ENCODE measurements at regions not wholly inside any gene's neighbourhood (a gene's known extent, or its start where the extent isn't known, plus 50 kb on each side); places are given as distances from the start of the nearest gene placed in this dataset.

DNA sequence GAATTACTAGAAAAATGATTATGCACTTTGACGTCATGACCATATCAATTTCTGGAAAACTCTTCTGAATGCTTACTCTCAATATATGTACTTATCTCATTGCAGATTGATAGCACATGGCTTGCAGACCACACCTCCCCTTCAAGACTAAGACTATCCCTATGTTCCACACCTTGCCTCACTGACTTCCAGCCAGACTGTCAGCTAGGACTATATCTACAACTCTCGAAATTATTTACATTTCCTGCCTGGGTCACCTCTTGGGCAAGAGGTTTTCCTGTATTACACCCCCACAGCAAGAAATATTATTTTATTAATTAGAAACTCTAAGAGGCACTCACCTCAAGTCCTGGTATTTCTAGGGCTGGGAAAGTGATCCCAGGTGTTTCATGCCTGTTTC is 236.6 kb downstream of the CYRIA start:
- Histone ChIP-seq H3K4me3 (ENCODE audit: low read length) (no peak overlapping the region), H4K20me1 (ENCODE audit: insufficient read depth) (no peaks in the 10 kb centered on the region), H3F3A (ENCODE audit: insufficient read depth, low read length, poor library complexity, severe bottlenecking) (no peaks in the 10 kb centered on the region), H3K79me2 (replicated peaks; ENCODE audit: insufficient read depth, low read length) (no peaks in the 10 kb centered on the region), H3K27ac (ENCODE audit: low read length) (no peak overlapping the region), H3K9ac (ENCODE audit: low read length) (no peak overlapping the region), H3K27me3 (ENCODE audit: insufficient read depth, low read depth, low read length) (no peaks in the 10 kb centered on the region), H2AFZ (ENCODE audit: low read depth, low read length) (no peak overlapping the region), H3K36me3 (ENCODE audit: insufficient read depth, low read length) (no peaks in the 10 kb centered on the region), H3K4me2 (ENCODE audit: low read length) (no peak overlapping the region), H3K9me2 (ENCODE audit: insufficient read depth, low read length) (no peaks in the 10 kb centered on the region), H3K9me3 (ENCODE audit: low read length) (no peaks in the 10 kb centered on the region)
- no peak for TF ChIP-seq RAD21 (conservative IDR thresholded peaks at IDR 0.05)
- TF ChIP-seq MXI1 (conservative IDR thresholded peaks at IDR 0.05; ENCODE audit: poor library complexity, severe bottlenecking) = no peak
- TF ChIP-seq TAF1 (IDR thresholded peaks at IDR 0.05; ENCODE audit: low read depth) = no peak
- TF ChIP-seq, protein P1, sequence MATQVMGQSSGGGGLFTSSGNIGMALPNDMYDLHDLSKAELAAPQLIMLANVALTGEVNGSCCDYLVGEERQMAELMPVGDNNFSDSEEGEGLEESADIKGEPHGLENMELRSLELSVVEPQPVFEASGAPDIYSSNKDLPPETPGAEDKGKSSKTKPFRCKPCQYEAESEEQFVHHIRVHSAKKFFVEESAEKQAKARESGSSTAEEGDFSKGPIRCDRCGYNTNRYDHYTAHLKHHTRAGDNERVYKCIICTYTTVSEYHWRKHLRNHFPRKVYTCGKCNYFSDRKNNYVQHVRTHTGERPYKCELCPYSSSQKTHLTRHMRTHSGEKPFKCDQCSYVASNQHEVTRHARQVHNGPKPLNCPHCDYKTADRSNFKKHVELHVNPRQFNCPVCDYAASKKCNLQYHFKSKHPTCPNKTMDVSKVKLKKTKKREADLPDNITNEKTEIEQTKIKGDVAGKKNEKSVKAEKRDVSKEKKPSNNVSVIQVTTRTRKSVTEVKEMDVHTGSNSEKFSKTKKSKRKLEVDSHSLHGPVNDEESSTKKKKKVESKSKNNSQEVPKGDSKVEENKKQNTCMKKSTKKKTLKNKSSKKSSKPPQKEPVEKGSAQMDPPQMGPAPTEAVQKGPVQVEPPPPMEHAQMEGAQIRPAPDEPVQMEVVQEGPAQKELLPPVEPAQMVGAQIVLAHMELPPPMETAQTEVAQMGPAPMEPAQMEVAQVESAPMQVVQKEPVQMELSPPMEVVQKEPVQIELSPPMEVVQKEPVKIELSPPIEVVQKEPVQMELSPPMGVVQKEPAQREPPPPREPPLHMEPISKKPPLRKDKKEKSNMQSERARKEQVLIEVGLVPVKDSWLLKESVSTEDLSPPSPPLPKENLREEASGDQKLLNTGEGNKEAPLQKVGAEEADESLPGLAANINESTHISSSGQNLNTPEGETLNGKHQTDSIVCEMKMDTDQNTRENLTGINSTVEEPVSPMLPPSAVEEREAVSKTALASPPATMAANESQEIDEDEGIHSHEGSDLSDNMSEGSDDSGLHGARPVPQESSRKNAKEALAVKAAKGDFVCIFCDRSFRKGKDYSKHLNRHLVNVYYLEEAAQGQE (IDR thresholded peaks at IDR 0.05; ENCODE audit: borderline replicate concordance) = no peak
- TF ChIP-seq EP300 (conservative IDR thresholded peaks at IDR 0.05; ENCODE audit: poor library complexity, severe bottlenecking) = no peak
- no peak for TF ChIP-seq EZH2 (IDR thresholded peaks at IDR 0.05; ENCODE audit: borderline replicate concordance, insufficient read depth, low read length, poor library complexity, severe bottlenecking)
- TF ChIP-seq, protein P2, sequence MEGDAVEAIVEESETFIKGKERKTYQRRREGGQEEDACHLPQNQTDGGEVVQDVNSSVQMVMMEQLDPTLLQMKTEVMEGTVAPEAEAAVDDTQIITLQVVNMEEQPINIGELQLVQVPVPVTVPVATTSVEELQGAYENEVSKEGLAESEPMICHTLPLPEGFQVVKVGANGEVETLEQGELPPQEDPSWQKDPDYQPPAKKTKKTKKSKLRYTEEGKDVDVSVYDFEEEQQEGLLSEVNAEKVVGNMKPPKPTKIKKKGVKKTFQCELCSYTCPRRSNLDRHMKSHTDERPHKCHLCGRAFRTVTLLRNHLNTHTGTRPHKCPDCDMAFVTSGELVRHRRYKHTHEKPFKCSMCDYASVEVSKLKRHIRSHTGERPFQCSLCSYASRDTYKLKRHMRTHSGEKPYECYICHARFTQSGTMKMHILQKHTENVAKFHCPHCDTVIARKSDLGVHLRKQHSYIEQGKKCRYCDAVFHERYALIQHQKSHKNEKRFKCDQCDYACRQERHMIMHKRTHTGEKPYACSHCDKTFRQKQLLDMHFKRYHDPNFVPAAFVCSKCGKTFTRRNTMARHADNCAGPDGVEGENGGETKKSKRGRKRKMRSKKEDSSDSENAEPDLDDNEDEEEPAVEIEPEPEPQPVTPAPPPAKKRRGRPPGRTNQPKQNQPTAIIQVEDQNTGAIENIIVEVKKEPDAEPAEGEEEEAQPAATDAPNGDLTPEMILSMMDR (IDR thresholded peaks at IDR 0.05; ENCODE audit: poor library complexity, severe bottlenecking) = no peak
- TF ChIP-seq SMC3 (conservative IDR thresholded peaks at IDR 0.05; ENCODE audit: poor library complexity) = no peak
- TF ChIP-seq POLR2AphosphoS5 (IDR thresholded peaks at IDR 0.05) = no peak

DNA sequence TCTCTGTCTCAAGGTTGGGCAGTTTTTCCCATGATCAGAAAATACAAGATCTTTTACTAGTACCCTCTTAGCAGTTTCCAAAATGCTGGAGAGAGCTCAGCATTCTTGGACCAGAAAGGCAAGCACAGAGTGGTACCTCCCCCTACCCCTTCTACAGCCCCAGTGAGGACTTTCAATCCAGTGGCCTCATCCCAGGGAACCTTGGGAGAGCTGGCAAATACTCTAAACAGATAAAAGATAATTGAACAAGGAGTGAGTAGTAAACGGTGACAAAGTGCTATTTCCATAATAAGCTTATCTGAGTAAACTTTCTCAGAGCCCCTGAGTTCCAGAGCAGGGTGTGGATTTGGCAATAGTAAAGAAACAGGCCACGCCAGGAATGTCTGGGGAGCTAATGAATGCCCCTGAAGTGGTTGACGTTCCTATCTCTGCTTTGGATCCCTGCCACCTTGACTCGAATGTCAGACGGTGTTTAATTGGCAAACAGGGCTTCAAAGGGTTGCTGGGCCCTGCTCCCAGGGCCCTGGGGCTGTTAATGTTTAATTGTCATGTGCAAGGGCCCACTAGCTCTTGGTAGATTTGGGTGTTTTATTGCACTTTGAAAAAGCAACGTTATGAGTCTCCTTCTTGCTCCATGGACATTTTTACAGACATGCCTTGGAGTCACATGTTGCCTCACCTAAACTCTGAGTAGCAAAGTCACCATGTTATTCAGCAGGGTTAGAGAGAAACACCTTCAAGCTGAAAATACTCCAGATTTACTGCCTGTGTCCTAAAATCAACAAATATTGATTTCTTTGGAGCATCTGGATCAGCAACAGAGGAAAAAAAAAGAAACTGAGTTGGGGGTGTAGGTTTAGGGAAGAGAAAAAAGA is 239.9 kb downstream of the CYRIA start:
- Histone ChIP-seq H2AFZ (ENCODE audit: low read depth, low read length) (no peak overlapping the region), H3K4me3 (ENCODE audit: low read length) (no peak overlapping the region), H3K9me3 (ENCODE audit: low read length) (no peaks in the 10 kb centered on the region), H3K27me3 (ENCODE audit: insufficient read depth, low read depth, low read length) (no peaks in the 10 kb centered on the region), H3K4me2 (ENCODE audit: low read length) (no peak overlapping the region), H4K20me1 (ENCODE audit: insufficient read depth) (no peaks in the 10 kb centered on the region), H3K9me2 (ENCODE audit: insufficient read depth, low read length) (no peaks in the 10 kb centered on the region), H3K27ac (ENCODE audit: low read length) (no peak overlapping the region), H3K36me3 (ENCODE audit: insufficient read depth, low read length) (no peaks in the 10 kb centered on the region), H3K79me2 (replicated peaks; ENCODE audit: insufficient read depth, low read length) (no peaks in the 10 kb centered on the region), H3K9ac (ENCODE audit: low read length) (no peak overlapping the region), H3F3A (ENCODE audit: insufficient read depth, low read length, poor library complexity, severe bottlenecking) (no peaks in the 10 kb centered on the region)
- TF ChIP-seq SMC3 (conservative IDR thresholded peaks at IDR 0.05; ENCODE audit: poor library complexity) (no peak), RAD21 (conservative IDR thresholded peaks at IDR 0.05) (no peak), TAF1 (IDR thresholded peaks at IDR 0.05; ENCODE audit: low read depth) (no peak), EZH2 (IDR thresholded peaks at IDR 0.05; ENCODE audit: borderline replicate concordance, insufficient read depth, low read length, poor library complexity, severe bottlenecking) (no peak), POLR2AphosphoS5 (IDR thresholded peaks at IDR 0.05) (no peak), MXI1 (conservative IDR thresholded peaks at IDR 0.05; ENCODE audit: poor library complexity, severe bottlenecking) (no peak), EP300 (conservative IDR thresholded peaks at IDR 0.05; ENCODE audit: poor library complexity, severe bottlenecking) (no peak)
- TF ChIP-seq, protein P1 (IDR thresholded peaks at IDR 0.05; ENCODE audit: borderline replicate concordance) = no peak
- TF ChIP-seq, protein P2 (IDR thresholded peaks at IDR 0.05; ENCODE audit: poor library complexity, severe bottlenecking) = no peak
